ENCODE measurements at regions not wholly inside any gene's neighbourhood (a gene's known extent, or its start where the extent isn't known, plus 50 kb on each side); places are given as distances from the start of the nearest gene placed in this dataset.
A peak's percentile ranks its signal among the peaks of the same experiment; 100 is the strongest.
"Not testable (repeated sequence)": the region's sequence is repeated elsewhere in the genome, so short reads cannot be mapped to it uniquely, and the experiment has no call there.

DNA sequence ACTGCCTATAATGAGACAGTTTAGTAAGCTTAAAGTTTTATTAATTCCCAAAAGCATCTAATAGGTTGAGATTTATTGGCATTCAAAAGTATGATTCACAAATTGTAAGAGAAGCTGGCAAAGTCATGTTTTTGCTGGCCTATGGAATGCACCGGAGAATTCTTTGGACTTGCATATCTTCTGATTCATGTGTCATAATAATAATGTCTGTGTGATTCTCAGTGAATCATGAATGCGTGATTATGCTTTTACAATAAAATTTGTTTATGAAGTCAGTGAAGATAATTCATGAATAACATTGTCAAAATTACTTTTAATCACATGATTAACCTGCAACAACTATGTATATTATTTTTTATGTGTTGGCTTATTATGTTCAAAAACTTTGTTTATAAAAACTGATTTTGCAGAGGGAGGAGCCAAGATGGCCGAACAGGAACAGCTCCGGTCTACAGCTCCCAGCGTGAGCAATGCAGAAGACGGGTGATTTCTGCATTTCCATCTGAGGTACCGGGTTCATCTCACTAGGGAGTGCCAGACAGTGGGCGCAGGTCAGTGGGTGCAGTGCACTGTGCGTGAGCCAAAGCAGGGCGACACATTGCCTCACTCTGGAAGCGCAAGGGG, 389.2 kb downstream of the SRGAP2C start:
- H3K4ac ChIP-seq (ENCODE audit: low read length); H3K4me3 ChIP-seq (ENCODE audit: low read length in 2 of 2); H3K4me1 ChIP-seq (ENCODE audit: control insufficient read depth in 2 of 2, insufficient read depth in 1 of 2, low read depth in 1 of 2, low read length in 2 of 2); H2BK12ac ChIP-seq (ENCODE audit: low read length); H3K4me2 ChIP-seq (ENCODE audit: insufficient read depth, low read length, poor library complexity, severe bottlenecking); H3K9me3 ChIP-seq (replicated peaks in 1 of 2; ENCODE audit: control insufficient read depth in 2 of 2, insufficient read depth in 1 of 2, low read depth in 1 of 2, low read length in 2 of 2); H3K9ac ChIP-seq (ENCODE audit: low read depth, low read length, poor library complexity); DNase-seq (ENCODE audit: low spot score); H2BK120ac ChIP-seq (ENCODE audit: low read depth, low read length); H3K27me3 ChIP-seq (ENCODE audit: control insufficient read depth in 3 of 3, insufficient read depth in 3 of 3, low read depth in 1 of 3, low read length in 3 of 3); H2BK15ac ChIP-seq (ENCODE audit: low read length); H3K27ac ChIP-seq (replicated peaks; ENCODE audit: low read length); H3K18ac ChIP-seq (ENCODE audit: low read length); H3K14ac ChIP-seq (ENCODE audit: low read length); H3K23ac ChIP-seq (ENCODE audit: low read depth, low read length, poor library complexity); H2AFZ ChIP-seq (ENCODE audit: low read length); H2BK5ac ChIP-seq (ENCODE audit: low read length); H3K79me1 ChIP-seq (ENCODE audit: low read depth, low read length); H4K8ac ChIP-seq (ENCODE audit: low read depth, low read length); H3K36me3 ChIP-seq (replicated peaks in 1 of 2; ENCODE audit: control insufficient read depth in 2 of 2, insufficient read depth in 2 of 2, low read length in 2 of 2); H2AK5ac ChIP-seq (ENCODE audit: low read depth, low read length); H4K91ac ChIP-seq (ENCODE audit: low read depth, low read length, poor library complexity): not testable (repeated sequence)
- no CpG with 5 or more reads among the region's 11 CpGs for WGBS, 2 donors (ENCODE audit: extremely low coverage in 2 of 2, insufficient read length in 2 of 2, insufficient replicate concordance in 1 of 2)

DNA sequence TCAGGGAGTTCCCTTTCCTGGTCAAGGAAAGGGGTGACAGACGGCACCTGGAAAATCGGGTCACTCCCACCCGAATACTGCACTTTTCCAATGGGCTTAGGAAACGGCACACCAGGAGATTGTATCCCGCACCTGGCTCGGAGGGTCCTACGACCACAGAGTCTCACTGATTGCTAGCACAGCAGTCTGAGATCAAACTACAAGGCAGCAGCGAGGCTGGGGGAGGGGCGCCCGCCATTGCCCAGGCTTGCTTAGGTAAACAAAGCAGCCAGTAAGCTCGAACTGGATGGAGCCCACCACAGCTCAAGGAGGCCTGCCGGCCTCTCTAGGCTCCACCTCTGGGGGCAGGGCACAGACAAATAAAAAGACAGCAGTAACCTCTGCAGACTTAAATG, 389.7 kb downstream of the SRGAP2C start:
- not testable (repeated sequence) for H2BK120ac ChIP-seq (ENCODE audit: low read depth, low read length); H3K27me3 ChIP-seq (ENCODE audit: control insufficient read depth in 3 of 3, insufficient read depth in 3 of 3, low read depth in 1 of 3, low read length in 3 of 3); H4K8ac ChIP-seq (ENCODE audit: low read depth, low read length); H2AK5ac ChIP-seq (ENCODE audit: low read depth, low read length); H3K9ac ChIP-seq (ENCODE audit: low read depth, low read length, poor library complexity); H3K9me3 ChIP-seq (replicated peaks in 1 of 2; ENCODE audit: control insufficient read depth in 2 of 2, insufficient read depth in 1 of 2, low read depth in 1 of 2, low read length in 2 of 2); H3K14ac ChIP-seq (ENCODE audit: low read length); H2BK12ac ChIP-seq (ENCODE audit: low read length); H3K18ac ChIP-seq (ENCODE audit: low read length); H4K91ac ChIP-seq (ENCODE audit: low read depth, low read length, poor library complexity); H3K23ac ChIP-seq (ENCODE audit: low read depth, low read length, poor library complexity); H2BK15ac ChIP-seq (ENCODE audit: low read length); H3K27ac ChIP-seq (replicated peaks; ENCODE audit: low read length); H3K36me3 ChIP-seq (replicated peaks in 1 of 2; ENCODE audit: control insufficient read depth in 2 of 2, insufficient read depth in 2 of 2, low read length in 2 of 2); H3K79me1 ChIP-seq (ENCODE audit: low read depth, low read length); H3K4me3 ChIP-seq (ENCODE audit: low read length in 2 of 2); H2AFZ ChIP-seq (ENCODE audit: low read length); H3K4me1 ChIP-seq (ENCODE audit: control insufficient read depth in 2 of 2, insufficient read depth in 1 of 2, low read depth in 1 of 2, low read length in 2 of 2); H3K4me2 ChIP-seq (ENCODE audit: insufficient read depth, low read length, poor library complexity, severe bottlenecking); DNase-seq (ENCODE audit: low spot score); H2BK5ac ChIP-seq (ENCODE audit: low read length); H3K4ac ChIP-seq (ENCODE audit: low read length)
- WGBS, 2 donors (ENCODE audit: extremely low coverage in 2 of 2, insufficient read length in 2 of 2, insufficient replicate concordance in 1 of 2), result no CpG with 5 or more reads among the region's 12 CpGs

DNA sequence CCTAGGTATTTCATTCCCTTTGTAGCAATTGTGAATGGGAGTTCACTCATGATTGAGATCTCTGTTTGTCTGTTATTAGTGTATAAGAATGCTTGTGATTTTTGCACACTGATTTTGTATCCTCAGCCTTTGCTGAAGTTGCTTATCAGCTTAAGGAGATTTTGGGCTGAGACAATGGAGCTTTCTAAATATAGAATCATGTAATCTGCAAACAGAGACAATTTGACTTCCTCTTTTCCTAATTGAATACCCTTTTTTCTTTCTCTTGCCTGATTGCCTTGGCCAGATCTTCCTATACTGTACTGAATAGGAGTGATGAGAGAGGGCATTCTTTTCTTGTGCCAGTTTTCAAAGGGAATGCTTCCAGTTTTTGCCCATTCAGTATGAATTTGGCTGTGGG, 398.1 kb downstream of the SRGAP2C start:
- not testable (repeated sequence) for H2BK120ac ChIP-seq (ENCODE audit: low read depth, low read length); H2BK5ac ChIP-seq (ENCODE audit: low read length); H3K14ac ChIP-seq (ENCODE audit: low read length); H3K27ac ChIP-seq (replicated peaks; ENCODE audit: low read length); H2BK15ac ChIP-seq (ENCODE audit: low read length); H2AK5ac ChIP-seq (ENCODE audit: low read depth, low read length); H3K4me1 ChIP-seq (ENCODE audit: control insufficient read depth in 2 of 2, insufficient read depth in 1 of 2, low read depth in 1 of 2, low read length in 2 of 2); H3K27me3 ChIP-seq (ENCODE audit: control insufficient read depth in 3 of 3, insufficient read depth in 3 of 3, low read depth in 1 of 3, low read length in 3 of 3); H2BK12ac ChIP-seq (ENCODE audit: low read length); H3K36me3 ChIP-seq (replicated peaks in 1 of 2; ENCODE audit: control insufficient read depth in 2 of 2, insufficient read depth in 2 of 2, low read length in 2 of 2); H2AFZ ChIP-seq (ENCODE audit: low read length); H4K8ac ChIP-seq (ENCODE audit: low read depth, low read length); H3K9ac ChIP-seq (ENCODE audit: low read depth, low read length, poor library complexity); H3K79me1 ChIP-seq (ENCODE audit: low read depth, low read length); H3K4me2 ChIP-seq (ENCODE audit: insufficient read depth, low read length, poor library complexity, severe bottlenecking); H3K18ac ChIP-seq (ENCODE audit: low read length); H3K4me3 ChIP-seq (ENCODE audit: low read length in 2 of 2); DNase-seq (ENCODE audit: low spot score); H3K23ac ChIP-seq (ENCODE audit: low read depth, low read length, poor library complexity); H4K91ac ChIP-seq (ENCODE audit: low read depth, low read length, poor library complexity); H3K9me3 ChIP-seq (replicated peaks in 1 of 2; ENCODE audit: control insufficient read depth in 2 of 2, insufficient read depth in 1 of 2, low read depth in 1 of 2, low read length in 2 of 2); H3K4ac ChIP-seq (ENCODE audit: low read length)

DNA sequence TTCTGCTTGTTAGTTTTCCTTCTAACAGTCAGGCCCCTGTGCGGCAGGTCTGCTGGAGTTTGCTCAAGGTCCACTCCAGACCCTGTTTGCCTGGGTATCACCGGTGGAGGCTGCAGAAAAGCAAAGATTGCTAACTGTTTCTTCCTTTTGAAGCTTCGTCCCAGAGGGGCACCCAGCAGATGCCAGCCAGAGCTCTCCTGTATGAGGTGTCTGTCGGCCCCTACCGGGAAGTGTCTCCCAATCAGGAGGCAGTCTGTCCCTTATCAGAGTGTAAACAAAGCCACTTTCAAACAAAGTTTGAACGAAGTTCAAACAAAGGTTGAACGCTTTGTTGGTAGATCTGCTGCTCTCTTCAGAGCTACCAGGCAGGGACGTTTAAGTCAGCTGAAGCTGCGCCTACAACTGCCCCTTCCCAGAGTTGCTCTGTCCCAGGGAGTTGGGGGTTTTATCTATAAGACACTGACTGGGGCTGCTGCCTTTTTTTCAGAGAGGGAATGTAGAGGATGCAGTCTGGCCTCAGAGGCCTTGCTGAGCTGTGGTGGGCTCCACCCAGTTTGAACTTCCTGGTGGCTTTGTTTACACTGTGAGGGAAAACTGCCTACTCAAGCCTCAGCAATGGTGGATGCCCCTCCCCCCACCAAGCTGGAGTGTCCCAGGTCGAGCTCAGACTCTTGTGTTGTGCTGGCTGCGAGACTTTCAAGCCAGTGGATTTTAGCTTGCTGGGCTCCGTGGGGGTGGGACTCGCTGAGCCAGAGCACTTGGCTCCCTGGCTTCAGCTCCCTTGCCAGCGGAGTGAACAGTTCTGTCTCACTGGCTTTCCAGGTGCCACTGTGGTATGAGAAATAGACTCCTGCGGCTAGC, 401.8 kb downstream of the SRGAP2C start:
- Histone ChIP-seq H3K18ac (ENCODE audit: low read length) (peak overlapping the region; percentile 31), H2AFZ (ENCODE audit: low read length) (peak overlapping the region; percentile 78), H2BK120ac (ENCODE audit: low read depth, low read length) (no peak overlapping the region), H3K14ac (ENCODE audit: low read length) (no peak overlapping the region), H3K4me2 (ENCODE audit: insufficient read depth, low read length, poor library complexity, severe bottlenecking) (no peak overlapping the region), H2BK15ac (ENCODE audit: low read length) (peak overlapping the region; percentile 59), H3K79me1 (ENCODE audit: low read depth, low read length) (no peaks in the 10 kb centered on the region), H2BK5ac (ENCODE audit: low read length) (no peak overlapping the region), H3K4me3 (ENCODE audit: low read length in 2 of 2) (no peak overlapping the region), H3K36me3 (replicated peaks in 1 of 2; ENCODE audit: control insufficient read depth in 2 of 2, insufficient read depth in 2 of 2, low read length in 2 of 2) (no peaks in the 10 kb centered on the region), H4K8ac (ENCODE audit: low read depth, low read length) (no peak overlapping the region), H3K9me3 (replicated peaks in 1 of 2; ENCODE audit: control insufficient read depth in 2 of 2, insufficient read depth in 1 of 2, low read depth in 1 of 2, low read length in 2 of 2) (no peaks in the 10 kb centered on the region), H4K91ac (ENCODE audit: low read depth, low read length, poor library complexity) (no peak overlapping the region), H2BK12ac (ENCODE audit: low read length) (peak overlapping the region; percentile 16), H3K27me3 (ENCODE audit: control insufficient read depth in 3 of 3, insufficient read depth in 3 of 3, low read depth in 1 of 3, low read length in 3 of 3) (no peaks in the 10 kb centered on the region), H3K23ac (ENCODE audit: low read depth, low read length, poor library complexity) (no peak overlapping the region), H3K27ac (replicated peaks; ENCODE audit: low read length) (no peak overlapping the region), H2AK5ac (ENCODE audit: low read depth, low read length) (no peak overlapping the region), H3K4me1 (ENCODE audit: control insufficient read depth in 2 of 2, insufficient read depth in 1 of 2, low read depth in 1 of 2, low read length in 2 of 2) (peaks cover 0 to 2% of the 10 kb centered on the region in 2 donors), H3K9ac (ENCODE audit: low read depth, low read length, poor library complexity) (no peak overlapping the region), H3K4ac (ENCODE audit: low read length) (no peak overlapping the region)
- no CpG with 5 or more reads among the region's 15 CpGs for WGBS, 2 donors (ENCODE audit: extremely low coverage in 2 of 2, insufficient read length in 2 of 2, insufficient replicate concordance in 1 of 2)
- DNase-seq (ENCODE audit: low spot score), result no peak
